ENCODE measurements at regions not wholly inside any gene's neighbourhood (a gene's known extent, or its start where the extent isn't known, plus 50 kb on each side); places are given as distances from the start of the nearest gene placed in this dataset.

GRCh38 chr2:11953258-11953657 is 206.8 kb downstream of the LPIN1 start:
- no peak for DNase-seq (ENCODE audit: low read depth)

DNA sequence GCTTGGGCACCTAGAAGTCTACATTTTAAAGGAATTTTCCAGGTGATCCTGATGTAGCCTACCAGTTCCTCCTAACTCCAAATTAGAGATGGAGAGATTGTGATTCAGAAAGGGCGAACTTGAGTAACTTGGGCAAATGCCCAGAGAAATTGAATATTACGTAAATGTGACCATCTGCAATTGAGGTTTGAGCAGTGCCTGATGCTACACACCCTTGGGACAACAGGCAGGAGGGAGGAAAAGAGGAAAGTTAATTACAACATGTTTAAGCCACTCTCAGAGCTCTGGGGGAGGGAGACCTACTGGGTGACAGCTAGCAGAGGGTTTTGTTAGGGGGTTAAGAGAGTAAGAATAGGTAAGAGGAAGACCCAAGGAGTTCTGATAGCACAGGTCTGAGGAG is 208.9 kb downstream of the LPIN1 start:
- no peak for DNase-seq (ENCODE audit: low read depth)

DNA sequence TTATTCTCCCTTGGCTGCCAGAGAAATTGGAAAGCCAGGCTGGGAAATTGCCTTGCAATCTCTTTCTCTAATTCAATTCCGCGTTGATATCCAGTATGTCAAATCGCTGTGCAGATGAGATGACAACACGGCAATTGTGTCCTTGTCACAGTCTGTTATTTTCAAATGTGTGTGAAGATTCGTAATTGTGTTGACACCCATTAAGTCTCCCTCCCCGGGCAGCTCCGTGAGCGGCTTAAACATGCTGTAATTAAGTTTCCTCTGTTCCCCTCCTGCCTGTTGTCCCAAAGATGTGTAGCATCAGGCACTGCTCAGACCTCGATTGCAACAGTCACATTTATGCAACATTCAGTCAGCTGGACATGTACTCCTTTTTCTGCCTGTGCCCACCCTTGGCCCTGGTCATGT is 209.5 kb downstream of the LPIN1 start:
- DNase-seq (ENCODE audit: low read depth) = no peak

GRCh38 chr2:11962707-11963328 is 216.4 kb downstream of the LPIN1 start:
- no peak for DNase-seq (ENCODE audit: low read depth)

GRCh38 chr2:11963966-11964365 is 217.5 kb downstream of the LPIN1 start:
- DNase-seq (ENCODE audit: low read depth) = no peak

DNA sequence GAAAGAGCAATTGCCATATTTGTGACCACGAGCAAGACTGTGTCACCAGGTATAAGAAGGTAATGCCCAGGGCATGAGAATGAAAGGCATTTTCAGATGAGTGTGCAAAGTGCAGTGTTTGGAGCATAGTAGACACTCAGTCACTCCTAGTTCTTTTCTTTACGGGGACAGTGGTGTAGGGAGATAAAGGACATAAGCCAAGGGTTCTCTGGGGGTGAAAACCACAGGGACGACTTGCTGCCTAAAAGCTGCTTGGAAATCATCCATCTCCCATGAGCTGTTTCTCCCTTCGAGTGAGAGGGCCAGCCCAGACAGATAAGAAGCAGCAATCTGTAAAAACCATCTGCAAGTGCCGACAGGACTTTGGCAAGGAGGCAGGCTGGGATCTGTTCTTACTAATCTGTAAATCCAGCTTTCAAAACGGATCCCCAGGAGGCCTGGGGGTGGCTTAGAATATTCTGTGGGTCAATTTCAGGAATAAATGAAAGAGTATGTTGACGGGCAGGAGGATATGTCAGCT is 221.6 kb downstream of the LPIN1 start:
- DNase-seq (ENCODE audit: low read depth) = peak; percentile 78

- DNase-seq (ENCODE audit: low read depth) = no peak
Observed at GRCh38 chr2:11968521-11968920, 222.1 kb downstream of the LPIN1 start.

DNA sequence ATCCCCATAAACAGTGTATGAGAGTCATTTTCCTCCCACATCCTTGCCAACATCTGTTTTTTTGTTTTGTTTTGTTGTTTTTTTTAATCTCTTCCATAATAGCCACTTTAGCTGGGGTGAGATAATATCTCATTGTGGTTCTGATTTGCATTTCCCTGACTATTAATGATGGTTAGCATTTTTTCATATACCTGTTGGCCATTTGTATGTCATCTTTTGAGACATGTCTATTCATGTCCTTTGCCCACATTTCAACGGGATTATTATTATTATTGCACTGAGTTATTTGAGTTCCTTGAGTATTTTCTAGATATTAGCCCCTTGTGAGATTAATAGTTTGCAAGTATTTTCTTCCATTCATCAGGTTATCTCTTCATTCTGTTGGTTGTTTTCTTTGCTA is 223.3 kb downstream of the LPIN1 start:
- DNase-seq (ENCODE audit: low read depth) = no peak

DNA sequence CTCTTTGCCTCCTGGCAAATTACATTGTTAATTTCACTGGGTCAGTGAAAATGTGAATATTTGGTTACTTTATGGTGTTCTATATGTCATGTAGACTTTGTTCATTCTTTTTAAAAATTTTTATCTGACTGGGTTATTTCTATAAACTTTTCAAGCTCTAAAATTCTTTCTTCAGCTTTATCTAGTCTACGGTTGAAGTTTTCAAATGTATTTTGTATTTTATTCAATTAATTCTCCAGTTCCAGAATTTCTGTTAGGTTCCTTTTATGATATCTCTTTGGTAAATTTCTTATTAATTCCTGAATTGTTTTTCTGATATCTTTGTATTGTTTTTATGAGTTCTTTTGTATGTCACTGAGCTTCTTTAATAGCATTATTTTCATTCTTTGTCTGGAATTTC is 228.1 kb downstream of the LPIN1 start:
- no peak for DNase-seq (ENCODE audit: low read depth)

DNA sequence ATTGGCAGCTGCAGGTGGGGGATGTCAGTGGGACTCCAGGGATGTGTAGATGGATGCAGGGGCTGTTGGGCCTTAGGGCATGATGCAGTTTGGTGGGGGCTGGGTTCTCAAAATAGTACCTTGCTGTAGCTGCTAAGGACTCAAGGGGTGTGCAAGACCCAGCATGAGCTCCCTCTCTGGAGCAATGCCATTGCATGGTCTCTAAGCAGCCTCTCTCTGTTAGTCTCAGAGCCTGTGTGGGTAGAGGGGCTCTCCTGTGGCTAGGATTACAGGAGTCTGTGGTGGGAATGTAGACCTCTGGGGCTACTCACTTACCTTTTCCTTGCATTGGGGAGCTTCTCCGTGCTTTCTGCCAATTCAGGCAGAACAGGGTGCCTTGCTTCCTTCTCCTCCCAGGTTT is 228.9 kb downstream of the LPIN1 start:
- no peak for DNase-seq (ENCODE audit: low read depth)

- DNase-seq (ENCODE audit: low read depth) = no peak
Observed at GRCh38 chr2:11976073-11976472, 229.6 kb downstream of the LPIN1 start.

DNA sequence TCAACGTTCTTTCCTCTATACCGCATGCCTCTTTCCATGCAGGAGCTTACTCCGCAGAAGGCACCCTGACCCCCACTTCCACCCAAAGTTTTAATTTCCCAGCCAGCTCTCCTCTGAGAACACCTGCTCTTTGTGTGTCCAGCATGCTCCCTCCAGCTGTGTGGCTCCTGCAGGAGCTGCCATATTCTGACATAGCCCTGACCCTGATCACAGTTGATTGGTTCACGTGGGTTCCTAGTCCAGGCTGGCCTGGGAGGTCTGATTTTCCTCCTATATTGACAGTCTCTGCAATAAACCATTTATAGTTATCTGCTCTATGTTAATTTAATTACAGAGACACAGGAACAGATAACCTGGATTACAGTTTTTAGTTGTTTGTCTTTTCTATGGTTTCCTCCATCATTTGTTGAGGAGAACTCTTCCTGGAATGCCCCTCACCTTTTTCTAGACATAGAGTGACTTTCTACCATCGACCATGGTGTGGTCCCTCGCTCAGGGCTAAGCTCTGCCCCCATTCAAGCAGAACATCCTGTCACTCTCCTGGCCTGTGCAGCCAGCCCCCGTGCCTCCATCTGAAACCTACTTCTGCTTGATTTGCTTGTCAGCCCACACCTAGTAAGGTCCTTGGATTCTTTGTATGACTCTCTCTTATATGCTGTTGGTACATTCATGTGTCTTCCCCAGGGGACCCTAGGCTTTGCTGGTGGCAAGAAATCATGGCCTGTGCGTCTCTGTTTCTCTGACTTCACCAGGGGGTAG is 231.5 kb downstream of the LPIN1 start:
- DNase-seq (ENCODE audit: low read depth) = no peak

- DNase-seq (ENCODE audit: low read depth) = peak; percentile 83
Observed at GRCh38 chr2:11980809-11981208, 234.4 kb downstream of the LPIN1 start.

DNA sequence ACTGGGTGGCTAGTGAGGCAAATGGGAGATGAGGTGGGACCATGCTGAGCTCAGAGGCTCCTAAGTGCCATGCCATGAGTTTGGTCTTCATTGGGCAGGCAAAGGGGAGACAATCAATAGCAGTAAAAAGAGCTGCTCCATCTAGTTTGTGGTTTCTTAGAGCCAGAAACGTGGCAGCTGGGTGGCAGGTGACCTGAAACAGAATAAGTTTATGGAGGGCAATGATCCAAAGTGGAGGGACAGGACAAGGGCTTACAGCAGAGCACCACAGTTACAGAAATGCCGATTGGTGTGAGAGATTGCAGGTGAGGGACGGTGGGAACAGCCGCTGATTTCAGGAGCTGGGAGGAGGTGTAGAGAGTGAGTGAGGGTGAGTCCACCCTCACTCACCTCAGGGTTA is 237.0 kb downstream of the LPIN1 start:
- no peak for DNase-seq (ENCODE audit: low read depth)

GRCh38 chr2:11983870-11984269 is 237.4 kb downstream of the LPIN1 start:
- no peak for DNase-seq (ENCODE audit: low read depth)

GRCh38 chr2:11984316-11985158 is 238.1 kb downstream of the LPIN1 start:
- DNase-seq (ENCODE audit: low read depth) = no peak

GRCh38 chr2:11985817-11986566 is 239.6 kb downstream of the LPIN1 start:
- no peak for DNase-seq (ENCODE audit: low read depth)

GRCh38 chr2:11987151-11987550 is 240.7 kb downstream of the LPIN1 start:
- DNase-seq (ENCODE audit: low read depth) = no peak

- no peak for DNase-seq (ENCODE audit: low read depth)
Observed at GRCh38 chr2:11988691-11989353, 242.4 kb downstream of the LPIN1 start.

GRCh38 chr2:11989354-11989703 is 242.9 kb downstream of the LPIN1 start:
- DNase-seq (ENCODE audit: low read depth) = no peak

DNA sequence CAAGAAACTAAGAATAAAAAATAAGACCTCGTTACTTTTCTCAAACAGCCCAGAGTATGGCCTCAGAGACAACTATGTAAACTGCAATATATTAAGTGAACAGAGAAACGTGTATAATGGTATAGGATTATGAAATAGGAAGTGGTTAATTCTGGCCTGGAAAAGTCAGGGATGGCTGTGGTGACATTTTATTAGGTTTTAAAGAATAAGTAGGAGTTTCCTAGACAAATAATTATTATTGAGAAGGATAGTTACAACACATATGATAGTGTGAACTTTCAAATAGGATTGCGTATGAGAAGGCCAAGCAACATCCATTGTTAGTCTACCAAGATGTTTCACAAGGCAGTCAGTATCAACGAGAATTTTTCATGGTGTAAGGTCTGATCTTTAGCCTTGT is 244.1 kb downstream of the LPIN1 start:
- DNase-seq (ENCODE audit: low read depth) = no peak

DNA sequence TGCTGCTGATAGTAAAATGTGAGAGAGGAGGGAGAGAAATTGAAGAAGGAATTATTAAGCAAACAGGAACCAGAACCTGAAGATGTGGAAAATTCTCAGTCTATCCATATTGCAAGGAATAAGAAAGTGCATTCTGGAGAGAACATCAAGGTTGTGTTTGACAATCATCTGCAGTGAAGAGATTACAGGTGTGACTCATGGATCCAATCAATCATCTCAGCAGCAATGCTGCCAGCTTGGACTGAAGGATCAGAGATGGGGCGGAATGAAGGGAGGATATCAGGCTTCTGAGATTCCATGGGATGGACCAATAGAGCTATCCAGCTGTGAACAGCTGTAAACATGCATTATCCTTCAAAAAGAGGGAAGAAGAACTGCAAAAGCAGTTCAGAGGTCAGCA is 247.3 kb downstream of the LPIN1 start:
- DNase-seq (ENCODE audit: low read depth) = no peak

All from iris pigment epithelial cell (primary cell).